K562 (cell line): ENCODE measurements at regions not wholly inside any gene's neighbourhood (a gene's known extent, or its start where the extent isn't known, plus 50 kb on each side); places are given as distances from the start of the nearest gene placed in this dataset.

ENCODE experiments used
- ATAC-seq: fragments of 200-7000 bp; cut with Tn5 transposase; 3 replicates; pipeline ENCODE4 v1.9.1; 2020; ENCODE audit warnings: moderate library complexity
- BruUV-seq: library from RNA; stranded (reverse); fragments of 400-500 nt; replicated peaks from 2 replicates; lab custom pipeline; 2021; lab: Mats Ljungman, UMichigan
- CTCF ChIA-PET: fragments of 300-600 bp; formaldehyde crosslinking; extraction: SDS; loops from one replicate; lab custom pipeline; 2021; ENCODE audit warnings: low intra/inter-chr PET ratio; lab: Yijun Ruan, JAX
- POLR2A ChIA-PET: fragments of 300-600, 350-650 bp; sonication (Branson Sonifier 250); formaldehyde crosslinking; extraction: SDS; loops from one replicate; lab custom pipeline; 2021; ENCODE audit warnings: antibody characterized with exemption, inconsistent platforms; lab: Yijun Ruan, JAX
- DNase-seq, 4 experiments: peaks; one replicate each; pipeline versions ENCODE4 v3.0.0 to v3.0.0-alpha.2; 2011 to 2018; ENCODE audit warnings: low spot score in 3 of 4, mixed read lengths in 3 of 4; ENCODE audit errors: extremely low read depth in 1 of 4
- FAIRE-seq: peaks from 2 replicates; lab custom pipeline; 2011; peaks lifted over from hg19 to GRCh38; lab: Jason Lieb, UNC
- H2AFZ ChIP-seq: 2 replicates; pipeline ENCODE4 v1.6.0; 2011; ENCODE audit warnings: low read depth, low read length, control low read depth, inconsistent platforms
- H3K27ac ChIP-seq: fragments of 200-600 bp; 3 replicates; pipeline ENCODE4 v1.8.0; 2011; ENCODE audit warnings: low read depth, mild to moderate bottlenecking, control low read depth, inconsistent platforms, low read length, moderate library complexity, mixed read lengths; ENCODE audit errors: extremely low read depth
- H3K27me3 ChIP-seq, 2 experiments: fragments of 300-600 bp in 1 of 2; 2 replicates in 1 of 2; 3 replicates in 1 of 2; pipeline versions ENCODE4 v1.6.0 to v1.8.0; 2011; ENCODE audit warnings: inconsistent platforms in 2 of 2, low read length in 2 of 2, mild to moderate bottlenecking in 1 of 2, mixed read lengths in 1 of 2, moderate library complexity in 1 of 2; ENCODE audit not compliant: control insufficient read depth in 2 of 2, insufficient read depth in 2 of 2
- H3K36me3 ChIP-seq: fragments of 300-600 bp; 3 replicates; pipeline ENCODE4 v1.8.0; 2011; ENCODE audit warnings: mild to moderate bottlenecking, low read length, inconsistent platforms; ENCODE audit not compliant: control insufficient read depth, insufficient read depth
- H3K4me1 ChIP-seq, 2 experiments: fragments of 200-600 bp in 1 of 2; replicated peaks in 1 of 2; 2 replicates in 1 of 2; 3 replicates in 1 of 2; pipeline versions ENCODE4 v1.5.1 to v1.8.0; 2011; ENCODE audit warnings: inconsistent platforms in 2 of 2, low read length in 2 of 2, mild to moderate bottlenecking in 1 of 2, mixed read lengths in 1 of 2, moderate library complexity in 1 of 2; ENCODE audit not compliant: control insufficient read depth in 2 of 2, insufficient read depth in 2 of 2
- H3K4me2 ChIP-seq: 2 replicates; pipeline ENCODE4 v1.6.1; 2011; ENCODE audit warnings: low read length, control low read depth, inconsistent platforms, mixed read lengths; ENCODE audit not compliant: insufficient read depth
- H3K4me3 ChIP-seq: fragments of 200-600 bp; sonication (generic), shearing (Covaris generic); 2 replicates; pipeline ENCODE4 v1.5.1; 2016; ENCODE audit warnings: control low read depth, inconsistent platforms
- H3K79me2 ChIP-seq: fragments of 200-600 bp; 3 replicates; pipeline ENCODE4 v1.8.0; 2011; ENCODE audit warnings: low read length, inconsistent platforms; ENCODE audit not compliant: control insufficient read depth, insufficient read depth
- H3K9ac ChIP-seq, 2 experiments: 2 replicates each; pipeline versions ENCODE4 v1.6.0 to v1.6.1; 2011; ENCODE audit warnings: low read depth in 2 of 2, low read length in 2 of 2, control low read depth in 1 of 2, inconsistent platforms in 1 of 2, mild to moderate bottlenecking in 1 of 2, mixed read lengths in 1 of 2; ENCODE audit not compliant: insufficient read depth in 1 of 2
- H3K9me1 ChIP-seq: one replicate; pipeline ENCODE4 v1.6.0; 2011; ENCODE audit warnings: inconsistent platforms, mild to moderate bottlenecking, low read length, moderate library complexity; ENCODE audit not compliant: control insufficient read depth, insufficient read depth
- H3K9me3 ChIP-seq: replicated peaks from 2 replicates; pipeline ENCODE4 v1.5.1; 2011; ENCODE audit warnings: low read depth, low read length, inconsistent platforms; ENCODE audit not compliant: control insufficient read depth, insufficient read depth
- H4K20me1 ChIP-seq: replicated peaks from 2 replicates; pipeline ENCODE4 v1.6.1; 2011; ENCODE audit warnings: low read length, inconsistent platforms, mixed read lengths; ENCODE audit not compliant: control insufficient read depth, insufficient read depth
- BACH1 ChIP-seq: fragments of 200-800 bp; sonication (Bioruptor generic); IDR thresholded peaks from 2 replicates; pipeline ENCODE4 v1.6.1; 2016; ENCODE audit warnings: missing genetic modification characterization, missing compliant biosample characterization
- CBFA2T3 ChIP-seq: fragments of 450-650 bp; IDR thresholded peaks from 2 replicates; pipeline ENCODE4 v1.6.1; 2017
- DACH1 ChIP-seq: fragments of 450-650 bp; IDR thresholded peaks from 2 replicates; pipeline ENCODE4 v1.6.1; 2018; ENCODE audit not compliant: partially characterized antibody
- GABPA ChIP-seq: fragments of 200-800 bp; sonication (Bioruptor generic); conservative IDR thresholded peaks from 2 replicates; pipeline ENCODE4 v1.6.1; 2016; ENCODE audit warnings: low read depth, missing genetic modification characterization, missing compliant biosample characterization
- MAFG ChIP-seq: fragments of 450-650 bp; conservative IDR thresholded peaks from 2 replicates; pipeline ENCODE4 v1.6.1; 2016; ENCODE audit warnings: missing genetic modification characterization, missing compliant biosample characterization
- NFATC3 ChIP-seq: fragments of 450-650 bp; IDR thresholded peaks from 2 replicates; pipeline ENCODE4 v1.6.1; 2017; ENCODE audit warnings: mild to moderate bottlenecking
- NR4A1 ChIP-seq, 2 experiments: fragments of 250-450 bp in 1 of 2; fragments of 450-650 bp in 1 of 2; sonication (Bioruptor Pico) in 1 of 2; IDR thresholded peaks; 2 replicates each; pipeline versions ENCODE4 v1.4.0 to v1.6.1; 2016 to 2020; ENCODE audit warnings: mild to moderate bottlenecking in 2 of 2, missing compliant biosample characterization in 1 of 2, missing genetic modification characterization in 1 of 2, moderate library complexity in 1 of 2
- PHF8 ChIP-seq: fragments of 200-600 bp; sonication (generic); IDR thresholded peaks from 2 replicates; pipeline ENCODE4 v1.6.1; 2012; ENCODE audit warnings: mixed run types, mild to moderate bottlenecking, inconsistent platforms, low read length, moderate library complexity, borderline replicate concordance
- RAD51 ChIP-seq: fragments of 450-650 bp; IDR thresholded peaks from 2 replicates; pipeline ENCODE4 v1.7.1; 2016; ENCODE audit warnings: low read depth, mild to moderate bottlenecking, borderline replicate concordance
- ZNF134 ChIP-seq: fragments of 250-450 bp; sonication (Bioruptor Pico); conservative IDR thresholded peaks from 2 replicates; pipeline ENCODE4 v1.4.0; 2020
- ZNF212 ChIP-seq: fragments of 450-650 bp; formaldehyde crosslinking; IDR thresholded peaks from 2 replicates; pipeline ENCODE4 v1.4.0; 2020; ENCODE audit warnings: mild to moderate bottlenecking
- ZNF445 ChIP-seq: fragments of 250-450 bp; sonication (Bioruptor Pico); IDR thresholded peaks from 2 replicates; pipeline ENCODE4 v1.4.0; 2020; ENCODE audit warnings: low read depth, mild to moderate bottlenecking, moderate library complexity
- ZNF512 ChIP-seq: IDR thresholded peaks from 2 replicates; pipeline ENCODE4 v1.6.1; 2016; ENCODE audit warnings: missing genetic modification characterization, missing compliant biosample characterization
- WGBS: fragments of 100-300 bp; shearing (Covaris generic); methylation state at CpG from one replicate; pipeline ENCODE4 v1.1.6; 2016; ENCODE audit warnings: low coverage, mixed read lengths; ENCODE audit not compliant: insufficient coverage; ENCODE audit errors: missing lambda C conversion rate; 5-methylcytosine and 5-hydroxymethylcytosine counted together
- in situ Hi-C: fragments of 300-500 bp; cut with MboI; formaldehyde crosslinking; loops from 4 replicates; pipeline ENCODE4 v1.15.0; 2018; ENCODE audit warnings: inconsistent platforms, mixed read lengths
- intact Hi-C: fragments of 100-400 bp; cut with micrococcal nuclease; formaldehyde crosslinking; loops from 2 replicates; pipeline ENCODE4 v1.14.2; 2022
- TF ChIP-seq, protein P1 (sequence below): fragments of 250-450 bp; sonication (Bioruptor Pico); IDR thresholded peaks from 2 replicates; pipeline ENCODE4 v1.9.0; 2021; ENCODE audit warnings: mild to moderate bottlenecking, inconsistent platforms
- TF ChIP-seq, protein P2 (sequence below): fragments of 450-650 bp; formaldehyde crosslinking; IDR thresholded peaks from 2 replicates; pipeline ENCODE4 v1.4.0; 2020; ENCODE audit warnings: mild to moderate bottlenecking, mixed read lengths

DNA sequence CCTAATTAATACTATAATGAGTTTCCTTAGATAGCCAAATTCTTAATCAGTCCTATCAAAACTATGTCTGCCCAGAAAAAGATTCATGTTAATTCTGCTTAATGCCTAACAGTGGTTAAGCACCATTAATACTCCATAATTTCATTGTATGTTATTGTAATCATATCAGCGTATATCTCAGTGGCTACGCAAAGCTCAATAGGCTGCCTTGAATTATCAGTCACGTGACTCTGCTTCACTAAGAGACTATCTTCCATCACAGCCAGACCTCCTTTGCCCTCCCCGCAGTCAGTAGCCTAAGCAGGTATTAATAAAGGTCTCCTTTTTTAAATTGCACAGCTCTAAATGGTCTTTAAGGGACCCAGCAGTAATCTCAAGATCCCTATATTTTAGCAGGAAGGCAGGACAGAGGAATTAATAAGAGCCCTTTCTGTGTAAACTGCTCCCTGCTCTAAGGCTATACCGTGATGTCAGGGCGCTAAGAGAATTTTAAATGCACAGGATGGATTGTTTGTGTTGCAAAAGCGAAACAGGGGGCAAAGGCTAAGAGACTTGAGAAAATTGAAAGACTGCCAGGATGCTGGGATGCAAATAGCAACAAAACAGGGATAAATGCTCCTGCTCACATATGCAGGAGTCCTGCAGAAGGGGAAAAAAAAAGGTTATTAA lies 215.6 kb upstream of the POU3F3 start:
- no peaks in the 10 kb centered on the region for H4K20me1 ChIP-seq
- no peak overlapping the region for H2AFZ ChIP-seq
- TF ChIP-seq ZNF212 (no peak), ZNF134 (CRISPR knock-in tag) (no peak), NFATC3 (no peak), CBFA2T3 (no peak), PHF8 (no peak), RAD51 (peak; percentile 55; the same call in 1 of the 2 replicates), BACH1 (tag) (no peak), NR4A1 (CRISPR knock-in tag; IDR thresholded peaks at IDR 0.05) (no peak), NR4A1 (tag; IDR thresholded peaks at IDR 0.05) (no peak), DACH1 (no peak), ZNF512 (tag) (no peak), MAFG (tag) (no peak), GABPA (tag) (no peak), ZNF445 (CRISPR knock-in tag) (no peak)
- TF ChIP-seq, protein P1, sequence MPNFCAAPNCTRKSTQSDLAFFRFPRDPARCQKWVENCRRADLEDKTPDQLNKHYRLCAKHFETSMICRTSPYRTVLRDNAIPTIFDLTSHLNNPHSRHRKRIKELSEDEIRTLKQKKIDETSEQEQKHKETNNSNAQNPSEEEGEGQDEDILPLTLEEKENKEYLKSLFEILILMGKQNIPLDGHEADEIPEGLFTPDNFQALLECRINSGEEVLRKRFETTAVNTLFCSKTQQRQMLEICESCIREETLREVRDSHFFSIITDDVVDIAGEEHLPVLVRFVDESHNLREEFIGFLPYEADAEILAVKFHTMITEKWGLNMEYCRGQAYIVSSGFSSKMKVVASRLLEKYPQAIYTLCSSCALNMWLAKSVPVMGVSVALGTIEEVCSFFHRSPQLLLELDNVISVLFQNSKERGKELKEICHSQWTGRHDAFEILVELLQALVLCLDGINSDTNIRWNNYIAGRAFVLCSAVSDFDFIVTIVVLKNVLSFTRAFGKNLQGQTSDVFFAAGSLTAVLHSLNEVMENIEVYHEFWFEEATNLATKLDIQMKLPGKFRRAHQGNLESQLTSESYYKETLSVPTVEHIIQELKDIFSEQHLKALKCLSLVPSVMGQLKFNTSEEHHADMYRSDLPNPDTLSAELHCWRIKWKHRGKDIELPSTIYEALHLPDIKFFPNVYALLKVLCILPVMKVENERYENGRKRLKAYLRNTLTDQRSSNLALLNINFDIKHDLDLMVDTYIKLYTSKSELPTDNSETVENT = no peak
- TF ChIP-seq, protein P2, sequence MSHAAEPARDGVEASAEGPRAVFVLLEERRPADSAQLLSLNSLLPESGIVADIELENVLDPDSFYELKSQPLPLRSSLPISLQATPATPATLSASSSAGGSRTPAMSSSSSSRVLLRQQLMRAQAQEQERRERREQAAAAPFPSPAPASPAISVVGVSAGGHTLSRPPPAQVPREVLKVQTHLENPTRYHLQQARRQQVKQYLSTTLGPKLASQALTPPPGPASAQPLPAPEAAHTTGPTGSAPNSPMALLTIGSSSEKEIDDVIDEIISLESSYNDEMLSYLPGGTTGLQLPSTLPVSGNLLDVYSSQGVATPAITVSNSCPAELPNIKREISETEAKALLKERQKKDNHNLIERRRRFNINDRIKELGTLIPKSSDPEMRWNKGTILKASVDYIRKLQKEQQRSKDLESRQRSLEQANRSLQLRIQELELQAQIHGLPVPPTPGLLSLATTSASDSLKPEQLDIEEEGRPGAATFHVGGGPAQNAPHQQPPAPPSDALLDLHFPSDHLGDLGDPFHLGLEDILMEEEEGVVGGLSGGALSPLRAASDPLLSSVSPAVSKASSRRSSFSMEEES (CRISPR knock-in tag) = peak; percentile 88
- TF ChIP-seq, all 486 proteins: peak for 2
- BruUV-seq = no TSS peak
- ChIA-PET POLR2A (no interaction called here), CTCF (no interaction called here)
- H3K27ac ChIP-seq = no peak overlapping the region
- no peak overlapping the region for H3K4me2 ChIP-seq
- in situ Hi-C loops = no loop called here
- no peak for DNase-seq
- no peaks in the 10 kb centered on the region; a peak in 1 of 5 replicates for H3K27me3 ChIP-seq
- no peaks in the 10 kb centered on the region for H3K9me1 ChIP-seq
- H3K9me3 ChIP-seq = no peaks in the 10 kb centered on the region
- H3K79me2 ChIP-seq = no peaks in the 10 kb centered on the region
- H3K4me1 ChIP-seq = no peaks in the 10 kb centered on the region
- ATAC-seq = no peak
- no peak overlapping the region for H3K9ac ChIP-seq
- FAIRE-seq = no peak
- H3K36me3 ChIP-seq = no peaks in the 10 kb centered on the region
- 0% methylated on average over 7 of the region's 7 CpGs for WGBS
- no peak overlapping the region for H3K4me3 ChIP-seq
- intact Hi-C loops = no loop called here
